MG63 (cell line): ENCODE measurements at regions not wholly inside any gene's neighbourhood (a gene's known extent, or its start where the extent isn't known, plus 50 kb on each side); places are given as distances from the start of the nearest gene placed in this dataset.
"Not testable (repeated sequence)": the region's sequence is repeated elsewhere in the genome, so short reads cannot be mapped to it uniquely, and the experiment has no call there.

Experiments
- DNase-seq: peaks from one replicate; pipeline ENCODE4 v3.0.0-alpha.2; 2020
- H3K27me3 ChIP-seq: fragments of 250-450 bp; sonication (Bioruptor Pico); 2 replicates; pipeline ENCODE4 v1.5.1; 2020; ENCODE audit warnings: mild to moderate bottlenecking, moderate library complexity
- H3K36me3 ChIP-seq: fragments of 250-450 bp; sonication (Bioruptor Pico); 2 replicates; pipeline ENCODE4 v1.5.1; 2020; ENCODE audit warnings: mild to moderate bottlenecking, moderate library complexity
- H3K4me3 ChIP-seq: fragments of 250-450 bp; sonication (Bioruptor Pico); 2 replicates; pipeline ENCODE4 v1.5.1; 2020; ENCODE audit warnings: mild to moderate bottlenecking, moderate library complexity
- H3K9me3 ChIP-seq: fragments of 250-450 bp; sonication (Bioruptor Pico); 2 replicates; pipeline ENCODE4 v1.5.1; 2020; ENCODE audit warnings: mild to moderate bottlenecking, moderate library complexity

DNA sequence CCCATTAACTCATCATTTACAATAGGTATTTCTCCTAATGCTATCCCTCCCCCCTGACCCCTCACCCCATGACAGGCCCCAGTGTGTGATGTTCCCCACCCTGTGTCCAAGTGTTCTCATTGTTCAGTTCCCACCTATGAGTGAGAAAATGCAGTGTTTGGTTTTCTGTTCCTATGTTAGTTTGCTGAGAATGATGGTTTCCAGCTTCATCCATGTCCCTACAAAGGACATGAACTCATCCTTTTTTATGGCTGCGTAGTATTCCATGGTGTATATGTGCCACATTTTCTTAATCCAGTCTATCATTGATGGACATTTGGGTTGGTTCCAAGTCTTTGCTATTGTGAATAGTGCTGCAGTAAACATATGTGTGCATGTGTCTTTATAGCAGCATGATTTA, 378.3 kb downstream of the HLX start:
- H3K9me3 ChIP-seq, H3K36me3 ChIP-seq, H3K27me3 ChIP-seq, DNase-seq, H3K4me3 ChIP-seq: not testable (repeated sequence)

DNA sequence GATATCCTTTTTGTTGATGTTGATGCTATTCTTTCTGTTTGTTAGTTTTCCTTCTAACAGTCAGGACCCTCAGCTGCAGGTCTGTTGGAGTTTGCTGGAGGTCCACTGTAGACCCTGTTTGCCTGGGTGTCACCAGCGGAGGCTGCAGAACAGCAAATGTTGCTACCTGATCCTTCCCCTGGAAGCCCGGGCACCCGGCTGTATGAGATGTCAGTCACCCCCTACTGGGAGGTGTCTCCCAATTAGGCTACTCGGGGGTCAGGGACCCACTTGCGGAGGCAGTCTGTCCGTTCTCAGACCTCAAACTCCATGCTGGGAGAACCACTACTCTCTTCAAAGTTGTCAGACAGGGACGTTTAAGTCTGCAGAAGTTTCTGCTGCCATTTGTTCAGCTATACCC, 383.4 kb downstream of the HLX start:
- DNase-seq: not testable (repeated sequence)

GRCh38 chr1:221263831-221264767, 384.9 kb downstream of the HLX start:
- Histone ChIP-seq H3K9me3 (0 out of 2 replicates have a peak, but pooled peaks cover 2% of the 10 kb centered on the region), H3K4me3 (no peak overlapping the region), H3K27me3 (no peaks in the 10 kb centered on the region), H3K36me3 (no peaks in the 10 kb centered on the region)
- DNase-seq: peak; percentile 38

More for the DNA sequence above, 383.4 kb downstream of the HLX start:
- H3K9me3 ChIP-seq, H3K27me3 ChIP-seq, H3K4me3 ChIP-seq, H3K36me3 ChIP-seq: not testable (repeated sequence)

- DNase-seq: no peak
- Histone ChIP-seq H3K9me3 (0 out of 2 replicates have a peak, but pooled peaks cover 2% of the 10 kb centered on the region), H3K36me3 (no peaks in the 10 kb centered on the region), H3K4me3 (no peak overlapping the region), H3K27me3 (no peaks in the 10 kb centered on the region)
Observed at GRCh38 chr1:221264848-221265247, 385.6 kb downstream of the HLX start.

GRCh38 chr1:221268295-221268694, 389.1 kb downstream of the HLX start:
- H3K4me3 ChIP-seq: no peak overlapping the region

GRCh38 chr1:221271701-221272100, 392.5 kb downstream of the HLX start:
- Histone ChIP-seq H3K4me3 (no peak overlapping the region), H3K9me3 (no peaks in the 10 kb centered on the region), H3K36me3 (no peaks in the 10 kb centered on the region), H3K27me3 (no peaks in the 10 kb centered on the region)
- no peak for DNase-seq

More at GRCh38 chr1:221268295-221268694, 389.1 kb downstream of the HLX start:
- Histone ChIP-seq H3K27me3 (no peaks in the 10 kb centered on the region), H3K9me3 (0 out of 2 replicates have a peak, but pooled peaks cover 2% of the 10 kb centered on the region), H3K36me3 (no peaks in the 10 kb centered on the region)
- peak; percentile 78 for DNase-seq

DNA sequence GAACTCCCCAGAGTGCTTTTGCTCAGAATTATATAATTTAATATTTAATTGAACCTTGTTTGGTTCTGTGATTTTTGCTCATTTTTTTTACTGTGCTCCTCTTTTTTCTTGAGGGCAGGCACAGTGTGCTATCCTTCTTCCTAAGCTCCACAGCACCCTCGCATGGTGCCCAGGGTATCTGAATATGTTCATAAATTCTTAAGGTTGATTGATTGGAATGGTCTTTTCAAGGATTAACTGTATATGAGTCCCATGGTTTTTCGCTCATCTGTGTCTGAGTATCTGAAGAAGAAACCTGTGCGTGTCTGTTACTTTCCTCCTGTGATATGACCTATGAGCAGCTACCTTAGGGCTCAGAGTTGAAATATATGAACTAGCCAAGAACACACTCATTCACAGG, 393.7 kb downstream of the HLX start:
- Histone ChIP-seq H3K27me3 (no peaks in the 10 kb centered on the region), H3K36me3 (no peaks in the 10 kb centered on the region), H3K4me3 (no peak overlapping the region), H3K9me3 (peaks cover 3% of the 10 kb centered on the region; the same call in 1 of the 2 replicates)
- no peak for DNase-seq

DNA sequence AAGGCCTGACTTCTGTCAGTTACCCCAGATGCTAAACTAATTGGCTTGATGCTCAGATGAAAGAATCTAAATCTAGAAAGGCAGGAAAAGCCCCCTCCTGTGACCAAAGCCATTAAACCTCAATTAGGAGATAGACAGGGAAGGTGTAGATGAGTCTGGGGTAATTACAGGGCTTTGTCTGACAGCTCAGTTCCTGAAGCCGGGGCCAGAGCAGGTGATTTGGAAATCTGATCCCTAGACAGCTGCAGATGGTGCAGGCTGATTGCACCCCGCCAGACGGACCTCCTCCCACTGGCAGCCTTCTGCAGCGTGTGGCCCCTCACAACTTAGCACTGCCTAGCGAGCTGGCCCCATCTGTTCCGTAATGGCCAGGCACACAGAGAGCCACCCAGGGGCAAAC, 395.1 kb downstream of the HLX start:
- Histone ChIP-seq H3K4me3 (no peak overlapping the region), H3K9me3 (peaks cover 12% of the 10 kb centered on the region), H3K27me3 (no peaks in the 10 kb centered on the region), H3K36me3 (no peaks in the 10 kb centered on the region)
- no peak for DNase-seq

DNA sequence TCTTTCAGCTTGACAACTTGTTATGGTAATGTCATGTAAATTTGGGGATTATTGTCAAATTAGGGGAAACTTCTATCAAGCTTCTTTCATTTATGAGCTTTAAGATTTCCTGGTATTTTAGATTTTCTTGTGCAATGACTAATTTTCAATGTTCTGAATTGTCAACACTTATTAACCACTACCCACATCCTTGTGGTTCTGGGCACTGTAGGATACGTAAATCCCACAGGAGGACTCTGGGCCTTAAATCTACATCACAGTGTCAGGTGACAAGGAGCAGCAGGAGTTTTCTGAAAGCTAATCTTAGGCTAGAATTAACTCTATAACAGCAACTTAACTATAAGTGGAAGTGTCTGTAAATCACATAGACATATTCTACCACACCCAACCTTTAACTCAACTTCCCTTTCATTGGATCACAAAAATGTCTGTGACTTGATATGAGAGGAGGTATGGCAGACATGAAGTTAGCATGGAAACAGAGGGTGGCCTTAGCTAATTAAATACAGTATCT, 397.7 kb downstream of the HLX start:
- peaks cover 17% of the 10 kb centered on the region for H3K9me3 ChIP-seq
- no peak for DNase-seq
- no peaks in the 10 kb centered on the region for H3K36me3 ChIP-seq
- no peak overlapping the region for H3K4me3 ChIP-seq
- H3K27me3 ChIP-seq: no peaks in the 10 kb centered on the region

- H3K4me3 ChIP-seq: no peak overlapping the region
- H3K27me3 ChIP-seq: no peaks in the 10 kb centered on the region
- no peak for DNase-seq
- H3K36me3 ChIP-seq: no peaks in the 10 kb centered on the region
- peaks cover 19% of the 10 kb centered on the region for H3K9me3 ChIP-seq
Observed at GRCh38 chr1:221279146-221279545, 399.9 kb downstream of the HLX start.

GRCh38 chr1:221283532-221283931, 404.3 kb downstream of the HLX start:
- Histone ChIP-seq H3K36me3 (no peaks in the 10 kb centered on the region), H3K9me3 (peaks cover 12% of the 10 kb centered on the region), H3K27me3 (no peaks in the 10 kb centered on the region), H3K4me3 (no peak overlapping the region)
- no peak for DNase-seq

DNA sequence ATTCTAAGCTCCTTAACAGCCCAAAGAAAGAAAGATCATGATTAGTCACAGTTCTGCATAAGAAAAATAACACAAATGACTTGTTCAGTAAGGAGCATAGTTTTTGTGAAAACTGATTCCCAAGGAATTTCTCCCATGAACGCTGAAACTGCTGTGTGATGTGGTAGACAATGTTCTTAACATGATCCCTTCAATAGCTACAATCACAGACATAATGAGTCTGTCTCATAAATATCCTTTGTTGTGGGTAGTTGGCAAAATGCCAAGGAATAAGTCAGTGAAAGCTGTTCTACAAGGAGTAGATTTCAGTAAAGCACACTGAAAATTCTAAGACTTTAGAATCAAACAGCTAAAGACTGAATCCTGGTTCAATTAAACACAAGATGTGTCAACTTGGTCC, 404.8 kb downstream of the HLX start:
- H3K36me3 ChIP-seq: no peaks in the 10 kb centered on the region
- H3K4me3 ChIP-seq: no peak overlapping the region
- H3K9me3 ChIP-seq: peaks cover 7% of the 10 kb centered on the region
- DNase-seq: no peak
- H3K27me3 ChIP-seq: no peaks in the 10 kb centered on the region

DNA sequence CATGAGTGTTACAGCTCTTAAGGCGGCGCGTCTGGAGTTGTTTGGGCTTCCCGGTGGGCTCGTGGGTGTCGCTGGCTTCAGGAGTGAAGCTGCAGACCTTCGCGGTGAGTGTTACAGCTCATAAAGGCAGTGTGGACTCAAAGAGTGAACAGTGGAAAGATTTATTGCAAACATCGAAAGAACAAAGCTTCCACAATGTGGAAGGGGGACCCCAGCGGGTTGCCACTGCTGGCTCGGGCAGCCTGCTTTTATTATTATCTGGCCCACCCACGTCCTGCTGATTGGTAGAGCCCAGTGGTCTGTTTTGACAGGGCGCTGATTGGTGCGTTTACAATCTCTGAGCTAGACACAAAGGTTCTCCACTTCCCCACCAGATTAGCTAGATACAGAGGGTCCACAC, 405.7 kb downstream of the HLX start:
- DNase-seq, H3K9me3 ChIP-seq, H3K4me3 ChIP-seq, H3K27me3 ChIP-seq, H3K36me3 ChIP-seq: not testable (repeated sequence)

- not testable (repeated sequence) for H3K4me3 ChIP-seq, DNase-seq, H3K36me3 ChIP-seq, H3K27me3 ChIP-seq, H3K9me3 ChIP-seq
Observed at GRCh38 chr1:221285458-221286210, 406.4 kb downstream of the HLX start.

GRCh38 chr1:221286399-221286798, 407.2 kb downstream of the HLX start:
- Histone ChIP-seq H3K27me3 (no peaks in the 10 kb centered on the region), H3K4me3 (no peak overlapping the region), H3K9me3 (peaks cover 6% of the 10 kb centered on the region), H3K36me3 (no peaks in the 10 kb centered on the region)
- no peak for DNase-seq

DNA sequence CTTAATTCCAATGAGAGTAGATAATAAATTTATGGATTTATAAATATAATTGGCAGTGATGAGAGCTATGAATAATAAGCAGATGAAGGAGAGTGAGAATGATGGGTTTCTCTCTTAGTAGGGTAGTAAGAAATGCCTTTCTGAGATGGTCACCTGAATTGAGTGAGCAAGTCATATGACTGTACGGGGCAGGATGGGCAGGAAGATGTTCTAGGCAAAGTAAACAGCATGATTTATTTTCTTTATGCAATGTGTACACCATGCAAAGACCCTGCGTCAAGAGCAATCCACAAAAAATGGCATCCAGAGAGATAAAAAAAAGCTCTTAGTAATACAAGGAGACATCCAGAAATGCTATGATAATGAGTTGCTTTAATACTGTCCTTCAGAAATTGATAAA, 409.9 kb downstream of the HLX start:
- no peaks in the 10 kb centered on the region for H3K9me3 ChIP-seq
- no peak for DNase-seq
- no peaks in the 10 kb centered on the region for H3K27me3 ChIP-seq
- no peaks in the 10 kb centered on the region for H3K36me3 ChIP-seq
- H3K4me3 ChIP-seq: no peak overlapping the region

DNA sequence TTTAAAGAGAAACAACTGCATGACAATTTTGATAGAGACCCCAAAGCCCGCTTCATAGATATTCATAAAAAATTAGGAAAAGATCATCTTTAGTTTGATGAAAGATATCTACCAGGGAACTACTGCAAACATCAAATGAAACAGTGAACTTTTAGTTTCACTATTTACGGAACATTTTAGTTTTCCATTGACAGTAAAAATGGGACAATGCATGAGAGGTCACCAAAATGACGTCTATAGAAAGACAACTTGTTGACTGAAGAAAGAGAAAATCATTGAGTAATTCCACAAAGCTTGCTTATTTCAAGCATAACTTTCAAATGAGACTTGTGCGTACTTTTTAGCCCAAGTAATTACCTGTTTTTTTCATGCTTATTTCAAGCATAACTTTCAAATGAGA, 411.4 kb downstream of the HLX start:
- Histone ChIP-seq H3K27me3 (no peaks in the 10 kb centered on the region), H3K4me3 (no peak overlapping the region), H3K36me3 (no peaks in the 10 kb centered on the region), H3K9me3 (no peaks in the 10 kb centered on the region)
- no peak for DNase-seq
